ENCODE measurements at regions not wholly inside any gene's neighbourhood (a gene's known extent, or its start where the extent isn't known, plus 50 kb on each side); places are given as distances from the start of the nearest gene placed in this dataset.

- peak; percentile 3 to 58 for DNase-seq
Observed at GRCh38 chr16:17529982-17530760, 59.4 kb upstream of the XYLT1 start.

- no peak for DNase-seq
Observed at GRCh38 chr16:17526956-17527937, 56.5 kb upstream of the XYLT1 start.

DNA sequence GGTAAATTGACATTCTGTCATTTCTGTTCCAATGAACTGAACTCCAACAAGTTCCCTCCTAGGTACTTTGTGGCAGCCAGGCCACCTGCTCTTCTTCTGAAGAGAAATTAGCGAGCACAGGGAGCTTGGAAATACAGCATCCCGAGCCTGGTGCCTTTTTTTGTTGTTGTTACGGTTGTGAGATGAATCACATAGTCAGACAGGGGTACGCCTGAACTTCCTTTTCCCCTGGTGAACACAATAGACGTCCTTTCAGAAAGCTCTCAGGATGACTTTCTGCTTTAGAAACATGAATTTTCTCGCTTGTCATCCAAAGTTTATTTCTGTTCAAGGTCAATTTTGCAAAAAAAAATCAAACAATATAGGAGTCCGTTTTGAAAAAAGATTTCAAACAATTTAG is 53.9 kb upstream of the XYLT1 start:
- no peak for DNase-seq

GRCh38 chr16:17520561-17520960 is 49.8 kb upstream of the XYLT1 start:
- DNase-seq, result no peak
